Neural crest cell (in vitro differentiated cells): ENCODE measurements at regions not wholly inside any gene's neighbourhood (a gene's known extent, or its start where the extent isn't known, plus 50 kb on each side); places are given as distances from the start of the nearest gene placed in this dataset.

ENCODE experiments used
- DNase-seq: peaks from one replicate; pipeline ENCODE4 v3.0.0; 2021; ENCODE audit warnings: low read depth, mixed read lengths, low spot score
- H3K27ac Mint-ChIP-seq: one replicate; pipeline ENCODE4 v1.8.0; 2021; ENCODE audit warnings: mild to moderate bottlenecking, mixed read lengths; ENCODE audit not compliant: unreplicated experiment
- H3K27me3 Mint-ChIP-seq: 2 replicates; pipeline ENCODE4 v1.8.0; 2021; ENCODE audit warnings: low read depth, mild to moderate bottlenecking, mixed read lengths
- H3K36me3 Mint-ChIP-seq: 2 replicates; pipeline ENCODE4 v1.8.0; 2021; ENCODE audit warnings: low read depth, mild to moderate bottlenecking, mixed read lengths
- H3K4me1 Mint-ChIP-seq: 2 replicates; pipeline ENCODE4 v1.8.0; 2021; ENCODE audit warnings: mixed read lengths
- H3K4me3 Mint-ChIP-seq: one replicate; pipeline ENCODE4 v1.8.0; 2021; ENCODE audit warnings: mild to moderate bottlenecking, mixed read lengths
- H3K9me3 Mint-ChIP-seq: 2 replicates; pipeline ENCODE4 v1.8.0; 2021; ENCODE audit warnings: mixed read lengths
- TF ChIP-seq, protein P1 (sequence below): fragments of 200-600 bp; sonication (generic); conservative IDR thresholded peaks from 2 replicates; pipeline ENCODE4 v1.5.0; 2021; ENCODE audit warnings: antibody characterized with exemption, mild to moderate bottlenecking

GRCh38 chr4:104615496-104615895, 120.8 kb upstream of the CXXC4 start:
- H3K36me3 Mint-ChIP-seq = peaks cover 5% of the 10 kb centered on the region
- TF ChIP-seq, protein P1, sequence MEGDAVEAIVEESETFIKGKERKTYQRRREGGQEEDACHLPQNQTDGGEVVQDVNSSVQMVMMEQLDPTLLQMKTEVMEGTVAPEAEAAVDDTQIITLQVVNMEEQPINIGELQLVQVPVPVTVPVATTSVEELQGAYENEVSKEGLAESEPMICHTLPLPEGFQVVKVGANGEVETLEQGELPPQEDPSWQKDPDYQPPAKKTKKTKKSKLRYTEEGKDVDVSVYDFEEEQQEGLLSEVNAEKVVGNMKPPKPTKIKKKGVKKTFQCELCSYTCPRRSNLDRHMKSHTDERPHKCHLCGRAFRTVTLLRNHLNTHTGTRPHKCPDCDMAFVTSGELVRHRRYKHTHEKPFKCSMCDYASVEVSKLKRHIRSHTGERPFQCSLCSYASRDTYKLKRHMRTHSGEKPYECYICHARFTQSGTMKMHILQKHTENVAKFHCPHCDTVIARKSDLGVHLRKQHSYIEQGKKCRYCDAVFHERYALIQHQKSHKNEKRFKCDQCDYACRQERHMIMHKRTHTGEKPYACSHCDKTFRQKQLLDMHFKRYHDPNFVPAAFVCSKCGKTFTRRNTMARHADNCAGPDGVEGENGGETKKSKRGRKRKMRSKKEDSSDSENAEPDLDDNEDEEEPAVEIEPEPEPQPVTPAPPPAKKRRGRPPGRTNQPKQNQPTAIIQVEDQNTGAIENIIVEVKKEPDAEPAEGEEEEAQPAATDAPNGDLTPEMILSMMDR = no peak
- no peaks in the 10 kb centered on the region for H3K4me1 Mint-ChIP-seq
- no peak overlapping the region for H3K27ac Mint-ChIP-seq
- peaks cover 10% of the 10 kb centered on the region for H3K9me3 Mint-ChIP-seq
- DNase-seq = no peak
- no peaks in the 10 kb centered on the region for H3K27me3 Mint-ChIP-seq
- no peak overlapping the region for H3K4me3 Mint-ChIP-seq

GRCh38 chr4:104615926-104616325, 121.2 kb upstream of the CXXC4 start:
- Mint-ChIP-seq H3K4me1 (no peaks in the 10 kb centered on the region), H3K9me3 (peaks cover 8% of the 10 kb centered on the region), H3K27me3 (no peaks in the 10 kb centered on the region), H3K4me3 (no peak overlapping the region), H3K27ac (no peak overlapping the region), H3K36me3 (peaks cover 2% of the 10 kb centered on the region)
- TF ChIP-seq, protein P1 = no peak
- DNase-seq = no peak

GRCh38 chr4:104616401-104616820, 121.7 kb upstream of the CXXC4 start:
- Mint-ChIP-seq H3K4me1 (no peaks in the 10 kb centered on the region), H3K4me3 (no peak overlapping the region), H3K36me3 (peaks cover 2% of the 10 kb centered on the region), H3K27me3 (no peaks in the 10 kb centered on the region), H3K9me3 (peaks cover 8% of the 10 kb centered on the region), H3K27ac (no peak overlapping the region)
- TF ChIP-seq, protein P1 = no peak
- no peak for DNase-seq

DNA sequence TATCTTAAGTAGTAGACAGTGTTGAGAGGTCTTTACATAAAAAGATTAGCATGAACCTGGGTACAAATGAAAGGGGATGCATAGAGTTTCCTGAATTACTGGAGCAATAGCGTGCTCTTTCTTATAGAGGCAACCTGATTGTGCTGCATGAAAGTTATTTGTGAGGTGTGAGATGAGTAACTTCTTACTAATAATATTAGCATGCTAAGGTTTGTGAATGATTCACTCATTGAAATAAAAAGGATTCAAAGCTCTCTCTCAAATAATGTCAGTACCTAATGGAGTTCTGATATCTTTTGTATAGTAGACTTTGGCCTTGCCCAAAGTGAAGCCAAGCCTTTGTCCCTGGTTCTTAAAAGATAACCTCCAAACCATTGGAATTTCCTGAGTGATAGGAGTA, 131.0 kb upstream of the CXXC4 start:
- H3K36me3 Mint-ChIP-seq = no peaks in the 10 kb centered on the region
- no peak overlapping the region for H3K27ac Mint-ChIP-seq
- H3K4me1 Mint-ChIP-seq = no peaks in the 10 kb centered on the region

DNA sequence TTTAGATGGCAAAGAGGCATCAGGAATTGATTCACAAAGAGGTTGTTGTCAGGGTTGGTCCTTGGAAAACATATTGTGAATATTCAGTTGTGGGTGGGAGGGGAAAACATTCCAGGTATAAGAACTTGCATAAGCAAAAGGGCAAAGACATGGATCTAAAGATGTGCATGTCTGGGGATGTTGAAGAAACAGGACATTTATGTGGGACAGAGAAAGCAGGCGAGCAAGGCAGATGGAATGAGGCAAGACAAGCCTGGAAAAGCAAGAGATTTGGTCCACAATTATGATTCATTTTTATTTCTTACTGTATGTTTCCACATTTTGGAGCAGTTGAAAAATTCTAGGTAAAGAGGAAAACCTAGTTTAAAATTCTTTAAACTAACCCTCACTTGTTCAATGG, 134.9 kb upstream of the CXXC4 start:
- H3K4me3 Mint-ChIP-seq = no peak overlapping the region
- no peak for DNase-seq
- TF ChIP-seq, protein P1 = no peak
- H3K27me3 Mint-ChIP-seq = no peaks in the 10 kb centered on the region
- H3K9me3 Mint-ChIP-seq = no peaks in the 10 kb centered on the region
- no peaks in the 10 kb centered on the region for H3K4me1 Mint-ChIP-seq
- H3K27ac Mint-ChIP-seq = no peak overlapping the region
- H3K36me3 Mint-ChIP-seq = no peaks in the 10 kb centered on the region

More for the DNA sequence above, 131.0 kb upstream of the CXXC4 start:
- H3K27me3 Mint-ChIP-seq = no peaks in the 10 kb centered on the region
- TF ChIP-seq, protein P1 = no peak
- peaks cover 7% of the 10 kb centered on the region for H3K9me3 Mint-ChIP-seq
- no peak for DNase-seq
- H3K4me3 Mint-ChIP-seq = no peak overlapping the region

- TF ChIP-seq, protein P1 = no peak
- Mint-ChIP-seq H3K36me3 (no peaks in the 10 kb centered on the region), H3K4me1 (no peaks in the 10 kb centered on the region), H3K27me3 (no peaks in the 10 kb centered on the region), H3K4me3 (no peak overlapping the region), H3K27ac (no peak overlapping the region), H3K9me3 (no peaks in the 10 kb centered on the region)
- no peak for DNase-seq
These were observed 135.6 kb upstream of the CXXC4 start for GRCh38 chr4:104630272-104630671.
